Endothelial cell of umbilical vein (primary cell): ENCODE measurements at regions not wholly inside any gene's neighbourhood (a gene's known extent, or its start where the extent isn't known, plus 50 kb on each side); places are given as distances from the start of the nearest gene placed in this dataset.
"Not testable (repeated sequence)": the region's sequence is repeated elsewhere in the genome, so short reads cannot be mapped to it uniquely, and the experiment has no call there.

Experiments used
- CTCF ChIP-seq, 2 donors: IDR thresholded peaks; 1 replicate in 1 of 2; 2 replicates in 1 of 2; pipeline ENCODE4 v1.5.1; 2011; ENCODE audit warnings: low read length in 2 of 2, mild to moderate bottlenecking in 2 of 2, moderate library complexity in 2 of 2, control low read depth in 1 of 2, inconsistent platforms in 1 of 2, low read depth in 1 of 2; ENCODE audit not compliant: insufficient read depth in 1 of 2; ENCODE audit errors: extremely low read depth in 1 of 2
- EZH2 ChIP-seq: IDR thresholded peaks from 2 replicates; pipeline ENCODE4 v1.6.1; 2012; ENCODE audit warnings: borderline replicate concordance, low read depth, mild to moderate bottlenecking, moderate library complexity, low read length, inconsistent platforms; ENCODE audit not compliant: severe bottlenecking
- POLR2A ChIP-seq: IDR thresholded peaks from 2 replicates; pipeline ENCODE4 v1.6.1; 2012; ENCODE audit warnings: low read depth, mild to moderate bottlenecking, control low read depth, low read length
- POLR2AphosphoS5 ChIP-seq: IDR thresholded peaks from 2 replicates; pipeline ENCODE4 v1.6.1; 2012; ENCODE audit warnings: low read depth, mild to moderate bottlenecking, control low read depth, low read length, moderate library complexity; ENCODE audit not compliant: insufficient read depth

GRCh38 chr22:11599456-11599855 lies 3928.5 kb upstream of the OR11H1 start:
- TF ChIP-seq POLR2A; CTCF (IDR thresholded peaks at IDR 0.05; ENCODE audit: extremely low read depth in 1 of 2, insufficient read depth in 1 of 2, low read depth in 1 of 2, low read length in 2 of 2); EZH2; POLR2AphosphoS5: not testable (repeated sequence)
